H9 (cell line): ENCODE measurements at regions not wholly inside any gene's neighbourhood (a gene's known extent, or its start where the extent isn't known, plus 50 kb on each side); places are given as distances from the start of the nearest gene placed in this dataset.
"Not testable (repeated sequence)": the region's sequence is repeated elsewhere in the genome, so short reads cannot be mapped to it uniquely, and the experiment has no call there.

Experiments used
- DNase-seq: peaks from one replicate; pipeline ENCODE4 v3.0.0-alpha.2; 2017
- H2AFZ ChIP-seq: one replicate; pipeline ENCODE4 v1.6.1; 2013; ENCODE audit warnings: mild to moderate bottlenecking, low read length, control low read depth, moderate library complexity
- H2AK5ac ChIP-seq: 2 replicates; pipeline ENCODE4 v1.6.1; 2013; ENCODE audit warnings: low read length, control low read depth, mixed read lengths; ENCODE audit not compliant: insufficient read length
- H2BK120ac ChIP-seq: one replicate; pipeline ENCODE4 v1.6.1; 2013; ENCODE audit warnings: low read depth, mild to moderate bottlenecking, low read length, control low read depth, inconsistent platforms; ENCODE audit not compliant: poor library complexity, severe bottlenecking
- H2BK12ac ChIP-seq: 2 replicates; pipeline ENCODE4 v1.6.1; 2013; ENCODE audit warnings: low read length, control low read depth, mixed read lengths, low read depth; ENCODE audit not compliant: insufficient read length
- H2BK15ac ChIP-seq: 2 replicates; pipeline ENCODE4 v1.6.1; 2013; ENCODE audit warnings: low read depth, low read length, control low read depth
- H2BK20ac ChIP-seq: one replicate; pipeline ENCODE4 v1.6.1; 2013; ENCODE audit warnings: low read depth, mild to moderate bottlenecking, low read length, control low read depth, inconsistent platforms; ENCODE audit not compliant: poor library complexity, severe bottlenecking
- H2BK5ac ChIP-seq: 2 replicates; pipeline ENCODE4 v1.6.1; 2013; ENCODE audit warnings: low read length, control low read depth, mixed read lengths; ENCODE audit not compliant: insufficient read length
- H3K14ac ChIP-seq: 2 replicates; pipeline ENCODE4 v1.6.1; 2013; ENCODE audit warnings: low read length, control low read depth; ENCODE audit not compliant: insufficient read depth
- H3K18ac ChIP-seq: 2 replicates; pipeline ENCODE4 v1.6.1; 2013; ENCODE audit warnings: low read depth, mild to moderate bottlenecking, mixed read lengths, low read length, control low read depth; ENCODE audit not compliant: insufficient read length
- H3K23ac ChIP-seq: 2 replicates; pipeline ENCODE4 v1.6.1; 2013; ENCODE audit warnings: low read length, control low read depth, mixed read lengths, low read depth; ENCODE audit not compliant: insufficient read length
- H3K23me2 ChIP-seq: 2 replicates; pipeline ENCODE4 v1.6.1; 2013; ENCODE audit warnings: low read depth, mild to moderate bottlenecking, mixed read lengths, low read length, control low read depth; ENCODE audit not compliant: insufficient read length, poor library complexity, severe bottlenecking
- H3K27ac ChIP-seq: 2 replicates; pipeline ENCODE4 v1.5.1; 2013; ENCODE audit warnings: low read length, control low read depth, mixed read lengths, low read depth; ENCODE audit not compliant: insufficient read length
- H3K27me3 ChIP-seq: 2 replicates; pipeline ENCODE4 v1.6.1; 2013; ENCODE audit warnings: low read length, control low read depth, inconsistent platforms; ENCODE audit not compliant: insufficient read depth
- H3K4ac ChIP-seq: 2 replicates; pipeline ENCODE4 v1.6.1; 2013; ENCODE audit warnings: low read depth, mild to moderate bottlenecking, control low read depth, inconsistent platforms, low read length, moderate library complexity
- H3K4me1 ChIP-seq: 2 replicates; pipeline ENCODE4 v1.6.1; 2013; ENCODE audit warnings: low read length, control low read depth, inconsistent platforms; ENCODE audit not compliant: insufficient read depth
- H3K4me2 ChIP-seq: 2 replicates; pipeline ENCODE4 v1.6.1; 2013; ENCODE audit warnings: low read length, control low read depth, mixed read lengths; ENCODE audit not compliant: insufficient read length, insufficient read depth
- H3K56ac ChIP-seq: 2 replicates; pipeline ENCODE4 v1.6.1; 2013; ENCODE audit warnings: low read depth, mild to moderate bottlenecking, mixed read lengths, low read length, control low read depth; ENCODE audit not compliant: insufficient read length
- H3K79me1 ChIP-seq: 2 replicates; pipeline ENCODE4 v1.6.1; 2013; ENCODE audit warnings: low read depth, mild to moderate bottlenecking, moderate library complexity, low read length, control low read depth, inconsistent platforms; ENCODE audit not compliant: insufficient read depth, poor library complexity, severe bottlenecking
- H3K79me2 ChIP-seq: 2 replicates; pipeline ENCODE4 v1.6.1; 2013; ENCODE audit warnings: low read length, control low read depth, inconsistent platforms; ENCODE audit not compliant: insufficient read depth
- H3K9ac ChIP-seq: 2 replicates; pipeline ENCODE4 v1.6.1; 2013; ENCODE audit warnings: low read length, control low read depth, mixed read lengths; ENCODE audit not compliant: insufficient read length; ENCODE audit errors: extremely low read depth
- H3K9me3 ChIP-seq: one replicate; pipeline ENCODE4 v1.6.1; 2013; ENCODE audit warnings: low read depth, low read length, inconsistent platforms; ENCODE audit not compliant: control insufficient read depth
- H3T11ph ChIP-seq: one replicate; pipeline ENCODE4 v1.6.1; 2013; ENCODE audit warnings: mild to moderate bottlenecking, low read length, control low read depth, inconsistent platforms
- H4K20me1 ChIP-seq: one replicate; pipeline ENCODE4 v1.6.1; 2013; ENCODE audit not compliant: control insufficient read depth, insufficient read length, insufficient read depth
- H4K5ac ChIP-seq: 2 replicates; pipeline ENCODE4 v1.6.1; 2013; ENCODE audit warnings: low read depth, mild to moderate bottlenecking, mixed read lengths, low read length, control low read depth; ENCODE audit not compliant: insufficient read length
- H4K8ac ChIP-seq: replicated peaks from 2 replicates; pipeline ENCODE4 v1.6.1; 2013; ENCODE audit warnings: low read length, control low read depth, mixed read lengths, low read depth; ENCODE audit not compliant: insufficient read length
- H4K91ac ChIP-seq: 2 replicates; pipeline ENCODE4 v1.6.1; 2013; ENCODE audit warnings: low read depth, mild to moderate bottlenecking, moderate library complexity, mixed read lengths, low read length, control low read depth; ENCODE audit not compliant: insufficient read length
- H3K27ac Mint-ChIP-seq, 3 experiments: 2 replicates in 2 of 3; 3 replicates in 1 of 3; pipeline ENCODE4 v1.8.0; 2020 to 2021; ENCODE audit warnings: mixed read lengths in 3 of 3, mild to moderate bottlenecking in 1 of 3, moderate library complexity in 1 of 3
- H3K27me3 Mint-ChIP-seq: 2 replicates; pipeline ENCODE4 v1.8.0; 2021; ENCODE audit warnings: low read depth, mild to moderate bottlenecking, moderate library complexity, mixed read lengths
- H3K36me3 Mint-ChIP-seq, 3 experiments: 2 replicates in 2 of 3; 3 replicates in 1 of 3; pipeline ENCODE4 v1.8.0; 2020 to 2021; ENCODE audit warnings: low read depth in 3 of 3, mixed read lengths in 3 of 3; ENCODE audit not compliant: insufficient read depth in 1 of 3
- H3K4me1 Mint-ChIP-seq, 2 experiments: 2 replicates each; pipeline ENCODE4 v1.8.0; 2020; ENCODE audit warnings: mixed read lengths in 2 of 2
- H3K4me3 Mint-ChIP-seq, 2 experiments: 2 replicates in 1 of 2; 3 replicates in 1 of 2; pipeline ENCODE4 v1.8.0; 2020 to 2021; ENCODE audit warnings: mild to moderate bottlenecking in 2 of 2, mixed read lengths in 2 of 2, moderate library complexity in 1 of 2
- H3K9me3 Mint-ChIP-seq, 2 experiments: 2 replicates in 1 of 2; 3 replicates in 1 of 2; pipeline ENCODE4 v1.8.0; 2020; ENCODE audit warnings: mild to moderate bottlenecking in 2 of 2, mixed read lengths in 2 of 2, moderate library complexity in 1 of 2
- WGBS: extraction: QIAGEN DNeasy Blood & Tissue Kit; methylation state at CpG from one replicate; pipeline ENCODE4 v1.1.7; 2013; ENCODE audit warnings: missing lambda C conversion rate, low lambda C conversion rate, mixed read lengths; ENCODE audit not compliant: insufficient read length; ENCODE audit errors: extremely low coverage; 5-methylcytosine and 5-hydroxymethylcytosine counted together

DNA sequence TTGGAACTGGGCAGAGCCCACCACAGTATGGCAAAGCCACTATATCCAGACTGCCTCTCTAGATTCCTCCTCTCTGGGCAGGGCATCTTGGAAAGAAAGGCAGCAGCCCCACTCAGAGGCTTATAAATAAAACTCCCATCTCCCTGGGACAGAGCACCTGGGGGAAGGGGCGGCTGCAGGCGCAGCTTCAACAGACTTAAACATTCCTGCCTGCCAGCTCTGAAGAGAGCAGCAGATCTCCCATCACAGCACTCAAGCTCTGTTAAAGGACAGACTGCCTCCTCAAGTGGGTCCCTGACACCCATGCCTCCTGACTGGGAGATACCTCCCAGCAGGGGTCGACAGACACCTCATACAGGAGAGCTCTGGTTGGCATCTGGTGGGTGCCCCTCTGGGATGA is 193.6 kb downstream of the MREG start:
- H3K23me2 ChIP-seq, H3K27me3 ChIP-seq, H2BK5ac ChIP-seq, H3K27ac Mint-ChIP-seq, H3K4me1 ChIP-seq, H2BK15ac ChIP-seq, H3K4me3 Mint-ChIP-seq, H3K56ac ChIP-seq, H2BK20ac ChIP-seq, H3K79me1 ChIP-seq, H4K8ac ChIP-seq, H3K4me2 ChIP-seq, H2BK120ac ChIP-seq, H4K5ac ChIP-seq, H2BK12ac ChIP-seq, H4K20me1 ChIP-seq, H2AK5ac ChIP-seq, H3K14ac ChIP-seq, H3K4ac ChIP-seq, H3K18ac ChIP-seq, H3K9me3 ChIP-seq, H3K27ac ChIP-seq, H4K91ac ChIP-seq, H3K79me2 ChIP-seq, DNase-seq, H3K27me3 Mint-ChIP-seq, H2AFZ ChIP-seq, H3K4me1 Mint-ChIP-seq, H3K23ac ChIP-seq, H3K9ac ChIP-seq, H3T11ph ChIP-seq: not testable (repeated sequence)
- no CpG with 5 or more reads among the region's 3 CpGs for WGBS
- H3K9me3 Mint-ChIP-seq, result peaks cover 12 to 26% of the 10 kb centered on the region in 2 experiments; a peak in 4 of 5 replicates
- peaks cover 4 to 15% (median 13%) of the 10 kb centered on the region in 3 experiments; a peak in 5 of 7 replicates for H3K36me3 Mint-ChIP-seq
